ENCODE measurements at regions not wholly inside any gene's neighbourhood (a gene's known extent, or its start where the extent isn't known, plus 50 kb on each side); places are given as distances from the start of the nearest gene placed in this dataset.

GRCh38 chr10:8721650-8722049 is 667.2 kb downstream of the GATA3 start:
- TF ChIP-seq POLR2AphosphoS5 (IDR thresholded peaks at IDR 0.05; ENCODE audit: low read depth, low read length): no peak
- no peak for TF ChIP-seq POLR2A (IDR thresholded peaks at IDR 0.05; ENCODE audit: low read depth, low read length)
- TF ChIP-seq TAF1 (IDR thresholded peaks at IDR 0.05; ENCODE audit: borderline replicate concordance, low read depth, low read length): no peak
- DNase-seq (ENCODE audit: insufficient read length): no peak
- no peak for FAIRE-seq

GRCh38 chr10:8722835-8723234 is 668.3 kb downstream of the GATA3 start:
- DNase-seq (ENCODE audit: insufficient read length) (no peak), FAIRE-seq (no peak)
- TF ChIP-seq POLR2AphosphoS5 (IDR thresholded peaks at IDR 0.05; ENCODE audit: low read depth, low read length): no peak
- TF ChIP-seq TAF1 (IDR thresholded peaks at IDR 0.05; ENCODE audit: borderline replicate concordance, low read depth, low read length): no peak
- TF ChIP-seq POLR2A (IDR thresholded peaks at IDR 0.05; ENCODE audit: low read depth, low read length): no peak

- FAIRE-seq (no peak), DNase-seq (ENCODE audit: insufficient read length) (no peak)
- TF ChIP-seq TAF1 (IDR thresholded peaks at IDR 0.05; ENCODE audit: borderline replicate concordance, low read depth, low read length) (no peak), POLR2A (IDR thresholded peaks at IDR 0.05; ENCODE audit: low read depth, low read length) (no peak), POLR2AphosphoS5 (IDR thresholded peaks at IDR 0.05; ENCODE audit: low read depth, low read length) (no peak)
Measured at GRCh38 chr10:8725343-8725742, 670.9 kb downstream of the GATA3 start.

GRCh38 chr10:8726084-8726778 is 671.7 kb downstream of the GATA3 start:
- TF ChIP-seq POLR2A (IDR thresholded peaks at IDR 0.05; ENCODE audit: low read depth, low read length) (no peak), POLR2AphosphoS5 (IDR thresholded peaks at IDR 0.05; ENCODE audit: low read depth, low read length) (no peak), TAF1 (IDR thresholded peaks at IDR 0.05; ENCODE audit: borderline replicate concordance, low read depth, low read length) (no peak)
- FAIRE-seq (no peak), DNase-seq (ENCODE audit: insufficient read length) (no peak)

GRCh38 chr10:8726779-8727084 is 672.2 kb downstream of the GATA3 start:
- FAIRE-seq: no peak
- TF ChIP-seq POLR2AphosphoS5 (IDR thresholded peaks at IDR 0.05; ENCODE audit: low read depth, low read length) (no peak), TAF1 (IDR thresholded peaks at IDR 0.05; ENCODE audit: borderline replicate concordance, low read depth, low read length) (no peak), POLR2A (IDR thresholded peaks at IDR 0.05; ENCODE audit: low read depth, low read length) (no peak)
- DNase-seq (ENCODE audit: insufficient read length): no peak

- TF ChIP-seq POLR2AphosphoS5 (IDR thresholded peaks at IDR 0.05; ENCODE audit: low read depth, low read length): no peak
- no peak for TF ChIP-seq POLR2A (IDR thresholded peaks at IDR 0.05; ENCODE audit: low read depth, low read length)
- TF ChIP-seq TAF1 (IDR thresholded peaks at IDR 0.05; ENCODE audit: borderline replicate concordance, low read depth, low read length): no peak
- FAIRE-seq (no peak), DNase-seq (ENCODE audit: insufficient read length) (no peak)
Measured at GRCh38 chr10:8731121-8732095, 676.9 kb downstream of the GATA3 start.

GRCh38 chr10:8738987-8739386 is 684.5 kb downstream of the GATA3 start:
- FAIRE-seq: no peak
- no peak for DNase-seq (ENCODE audit: insufficient read length)
- TF ChIP-seq TAF1 (IDR thresholded peaks at IDR 0.05; ENCODE audit: borderline replicate concordance, low read depth, low read length) (no peak), POLR2AphosphoS5 (IDR thresholded peaks at IDR 0.05; ENCODE audit: low read depth, low read length) (no peak), POLR2A (IDR thresholded peaks at IDR 0.05; ENCODE audit: low read depth, low read length) (no peak)

GRCh38 chr10:8752146-8752843 is 697.8 kb downstream of the GATA3 start:
- no peak for DNase-seq (ENCODE audit: insufficient read length)
- no peak for TF ChIP-seq POLR2A (IDR thresholded peaks at IDR 0.05; ENCODE audit: low read depth, low read length)
- no peak for TF ChIP-seq TAF1 (IDR thresholded peaks at IDR 0.05; ENCODE audit: borderline replicate concordance, low read depth, low read length)
- TF ChIP-seq POLR2AphosphoS5 (IDR thresholded peaks at IDR 0.05; ENCODE audit: low read depth, low read length): no peak
- FAIRE-seq: no peak

GRCh38 chr10:8758029-8758428 is 703.5 kb downstream of the GATA3 start:
- FAIRE-seq: no peak
- no peak for TF ChIP-seq POLR2AphosphoS5 (IDR thresholded peaks at IDR 0.05; ENCODE audit: low read depth, low read length)
- TF ChIP-seq POLR2A (IDR thresholded peaks at IDR 0.05; ENCODE audit: low read depth, low read length): no peak
- no peak for TF ChIP-seq TAF1 (IDR thresholded peaks at IDR 0.05; ENCODE audit: borderline replicate concordance, low read depth, low read length)
- DNase-seq (ENCODE audit: insufficient read length): no peak

GRCh38 chr10:8766899-8767298 is 712.4 kb downstream of the GATA3 start:
- FAIRE-seq: no peak
- DNase-seq (ENCODE audit: insufficient read length): no peak
- TF ChIP-seq TAF1 (IDR thresholded peaks at IDR 0.05; ENCODE audit: borderline replicate concordance, low read depth, low read length) (no peak), POLR2A (IDR thresholded peaks at IDR 0.05; ENCODE audit: low read depth, low read length) (no peak), POLR2AphosphoS5 (IDR thresholded peaks at IDR 0.05; ENCODE audit: low read depth, low read length) (no peak)

- DNase-seq (ENCODE audit: insufficient read length) (no peak), FAIRE-seq (no peak)
- TF ChIP-seq TAF1 (IDR thresholded peaks at IDR 0.05; ENCODE audit: borderline replicate concordance, low read depth, low read length) (no peak), POLR2A (IDR thresholded peaks at IDR 0.05; ENCODE audit: low read depth, low read length) (no peak), POLR2AphosphoS5 (IDR thresholded peaks at IDR 0.05; ENCODE audit: low read depth, low read length) (no peak)
Measured at GRCh38 chr10:8767591-8767990, 713.1 kb downstream of the GATA3 start.
